GM12878 (cell line): ENCODE measurements at regions not wholly inside any gene's neighbourhood (a gene's known extent, or its start where the extent isn't known, plus 50 kb on each side); places are given as distances from the start of the nearest gene placed in this dataset.
A peak's percentile ranks its signal among the peaks of the same experiment; 100 is the strongest.

ENCODE experiments used
- ATAC-seq: fragments of 200-7000 bp; cut with Tn5 transposase; 3 replicates; pipeline ENCODE4 v1.9.1; 2020; ENCODE audit warnings: mild to moderate bottlenecking, moderate library complexity
- BruUV-seq: library from RNA; stranded (reverse); fragments of 400-500 nt; replicated peaks from 2 replicates; lab custom pipeline; 2021; lab: Mats Ljungman, UMichigan
- CTCF ChIA-PET: fragments of 300-600 bp; sonication (Branson Sonifier 250); formaldehyde crosslinking; extraction: SDS; loops from one replicate; lab custom pipeline; 2021; ENCODE audit warnings: inconsistent platforms; lab: Yijun Ruan, JAX
- POLR2A ChIA-PET: fragments of 350-600 bp; formaldehyde crosslinking; extraction: SDS; loops from one replicate; lab custom pipeline; 2021; ENCODE audit warnings: inconsistent platforms; lab: Charles Lee
- RAD21 ChIA-PET: fragments of 300-600 bp; sonication (Branson Sonifier 250); formaldehyde crosslinking; loops from one replicate; lab custom pipeline; 2023; ENCODE audit warnings: antibody characterized with exemption; ENCODE audit not compliant: unreplicated experiment; lab: Charles Lee
- SMC1A ChIA-PET: fragments of 300-600 bp; sonication (Branson Sonifier 250); formaldehyde crosslinking; loops from one replicate; lab custom pipeline; 2023; ENCODE audit not compliant: unreplicated experiment, uncharacterized antibody; lab: Charles Lee
- DNase-seq: peaks from one replicate; pipeline ENCODE4 v3.0.0-alpha.2; 2011; ENCODE audit warnings: low read depth, low spot score
- FAIRE-seq: peaks from 3 replicates; lab custom pipeline; 2011; peaks lifted over from hg19 to GRCh38; lab: Jason Lieb, UNC
- H2AFZ ChIP-seq: 2 replicates; pipeline ENCODE4 v1.6.0; 2011; ENCODE audit warnings: low read depth, low read length, control low read depth; ENCODE audit not compliant: control insufficient read depth
- H3K27ac ChIP-seq: 2 replicates; pipeline ENCODE4 v1.5.1; 2011; ENCODE audit warnings: control low read depth; ENCODE audit not compliant: control insufficient read depth, insufficient read depth
- H3K27me3 ChIP-seq, 2 experiments: replicated peaks in 1 of 2; 2 replicates each; pipeline versions ENCODE4 v1.6.0 to v1.6.1; 2011; ENCODE audit warnings: low read length in 1 of 2; ENCODE audit not compliant: control insufficient read depth in 2 of 2, insufficient read depth in 2 of 2
- H3K36me3 ChIP-seq, 2 experiments: 2 replicates each; pipeline ENCODE4 v1.5.1; 2011; ENCODE audit warnings: low read length in 1 of 2; ENCODE audit not compliant: control insufficient read depth in 2 of 2, insufficient read depth in 2 of 2
- H3K4me1 ChIP-seq: 2 replicates; pipeline ENCODE4 v1.6.1; 2011; ENCODE audit warnings: mild to moderate bottlenecking, low read length, moderate library complexity, mixed read lengths; ENCODE audit not compliant: control insufficient read depth, insufficient read depth
- H3K4me2 ChIP-seq: 2 replicates; pipeline ENCODE4 v1.6.0; 2011; ENCODE audit warnings: control low read depth; ENCODE audit not compliant: control insufficient read depth, insufficient read depth
- H3K4me3 ChIP-seq: fragments of 200-600 bp; sonication (generic); 2 replicates; pipeline ENCODE4 v1.5.1; 2016
- H3K79me2 ChIP-seq: 2 replicates; pipeline ENCODE4 v1.6.0; 2011; ENCODE audit warnings: low read length; ENCODE audit not compliant: control insufficient read depth, insufficient read depth
- H3K9ac ChIP-seq: 2 replicates; pipeline ENCODE4 v1.8.0; 2011; ENCODE audit warnings: low read length, control low read depth, mixed read lengths; ENCODE audit not compliant: control insufficient read depth, insufficient read depth
- H3K9me3 ChIP-seq: replicated peaks from 3 replicates; pipeline ENCODE4 v1.5.1; 2011; ENCODE audit warnings: mild to moderate bottlenecking, low read length; ENCODE audit not compliant: control insufficient read depth, insufficient read depth
- H4K20me1 ChIP-seq: 2 replicates; pipeline ENCODE4 v1.6.0; 2011; ENCODE audit not compliant: control insufficient read depth, insufficient read depth
- JUNB ChIP-seq: IDR thresholded peaks from 2 replicates; pipeline ENCODE4 v1.6.1; 2016; ENCODE audit warnings: antibody characterized with exemption, mild to moderate bottlenecking
- LARP7 ChIP-seq: fragments of 450-650 bp; IDR thresholded peaks from 2 replicates; pipeline ENCODE4 v1.6.1; 2017; ENCODE audit warnings: mild to moderate bottlenecking
- SIN3A ChIP-seq: IDR thresholded peaks from 2 replicates; pipeline ENCODE4 v1.6.1; 2012; ENCODE audit warnings: low read depth, low read length, improper control_type of control experiment
- SMAD5 ChIP-seq: IDR thresholded peaks from 2 replicates; pipeline ENCODE4 v1.6.1; 2016; ENCODE audit warnings: antibody characterized with exemption, low read depth
- SREBF1 ChIP-seq: IDR thresholded peaks from 2 replicates; pipeline ENCODE4 v1.6.1; 2012; ENCODE audit warnings: mild to moderate bottlenecking, low read length
- SUPT20H ChIP-seq: IDR thresholded peaks from 2 replicates; pipeline ENCODE4 v1.6.1; 2011; ENCODE audit warnings: low read depth, mild to moderate bottlenecking, low read length, moderate library complexity, borderline replicate concordance; ENCODE audit not compliant: control insufficient read depth
- USF1 ChIP-seq: IDR thresholded peaks from 2 replicates; pipeline ENCODE4 v1.6.1; 2011; ENCODE audit warnings: borderline replicate concordance, low read depth, mild to moderate bottlenecking, moderate library complexity, mixed read lengths, low read length; ENCODE audit not compliant: insufficient read depth; ENCODE audit errors: extremely low read length
- ZBTB4 ChIP-seq: fragments of 450-650 bp; formaldehyde crosslinking; IDR thresholded peaks from 2 replicates; pipeline ENCODE4 v1.4.0; 2022; ENCODE audit warnings: mild to moderate bottlenecking, moderate library complexity
- ZNF207 ChIP-seq: fragments of 450-650 bp; IDR thresholded peaks from 2 replicates; pipeline ENCODE4 v1.6.1; 2014; ENCODE audit warnings: antibody characterized with exemption, mild to moderate bottlenecking, borderline replicate concordance
- ZNF384 ChIP-seq: IDR thresholded peaks from 2 replicates; pipeline ENCODE4 v1.6.1; 2012; ENCODE audit warnings: low read depth, mild to moderate bottlenecking, low read length, improper control_type of control experiment, borderline replicate concordance
- WGBS: methylation state at CpG from one replicate; pipeline ENCODE4 v1.1.6; 2016; ENCODE audit warnings: low lambda C conversion rate; ENCODE audit not compliant: insufficient replicate concordance, insufficient coverage; ENCODE audit errors: missing lambda C conversion rate; 5-methylcytosine and 5-hydroxymethylcytosine counted together
- in situ Hi-C: fragments of 300-500 bp; cut with MboI; formaldehyde crosslinking; loops from 9 replicates; pipeline ENCODE4 v1.14.3; 2018; ENCODE audit warnings: mixed read lengths
- intact Hi-C: fragments of 100-400 bp; cut with micrococcal nuclease; formaldehyde crosslinking; loops from one replicate; pipeline ENCODE4 v1.14.2; 2022; ENCODE audit not compliant: unreplicated experiment

DNA sequence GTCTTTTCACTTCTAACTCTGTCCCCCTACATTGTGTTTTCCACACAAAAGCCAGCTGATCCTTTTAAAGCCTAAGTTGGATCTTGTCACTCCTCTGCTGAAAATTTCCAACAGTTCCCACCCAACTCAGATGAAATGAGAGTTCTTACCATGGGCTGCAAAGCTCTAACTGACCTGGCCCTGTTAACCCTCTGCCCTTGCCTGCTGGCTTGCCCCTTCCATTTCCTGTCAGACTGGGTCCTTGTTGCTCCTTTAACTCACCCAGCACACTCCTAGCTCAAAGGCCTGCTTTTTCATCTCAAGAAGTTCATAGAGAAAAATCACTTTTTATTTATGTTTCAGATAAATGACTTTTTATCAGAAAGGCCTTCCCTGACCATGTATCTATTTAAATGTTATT, 66.5 kb upstream of the HEY2 start:
- Histone ChIP-seq H3K27me3 (no peaks in the 10 kb centered on the region; a peak in 3 of 4 replicates), H3K79me2 (no peaks in the 10 kb centered on the region), H2AFZ (no peak overlapping the region), H3K27ac (no peak overlapping the region), H4K20me1 (no peaks in the 10 kb centered on the region), H3K4me3 (no peak overlapping the region), H3K9me3 (no peaks in the 10 kb centered on the region), H3K9ac (no peak overlapping the region), H3K4me2 (no peak overlapping the region), H3K36me3 (no peaks in the 10 kb centered on the region), H3K4me1 (no peaks in the 10 kb centered on the region)
- in situ Hi-C loops (no loop called here), intact Hi-C loops (no loop called here)
- no peak for FAIRE-seq
- no peak for ATAC-seq
- BruUV-seq: no TSS peak
- TF ChIP-seq SIN3A (no peak), ZNF207 (no peak), LARP7 (no peak)
- ChIA-PET POLR2A (no interaction called here), RAD21 (interaction anchor here (1.3 kb wide), 1 partner anchor 70 kb away, joined by 3 read pairs; no protein-coding TSS in a partner anchor), CTCF (interaction anchor here (0.6 kb wide), 1 partner anchor 1223 kb away, joined by 3 read pairs; no protein-coding TSS in a partner anchor), SMC1A (no interaction called here)
- DNase-seq: no peak

DNA sequence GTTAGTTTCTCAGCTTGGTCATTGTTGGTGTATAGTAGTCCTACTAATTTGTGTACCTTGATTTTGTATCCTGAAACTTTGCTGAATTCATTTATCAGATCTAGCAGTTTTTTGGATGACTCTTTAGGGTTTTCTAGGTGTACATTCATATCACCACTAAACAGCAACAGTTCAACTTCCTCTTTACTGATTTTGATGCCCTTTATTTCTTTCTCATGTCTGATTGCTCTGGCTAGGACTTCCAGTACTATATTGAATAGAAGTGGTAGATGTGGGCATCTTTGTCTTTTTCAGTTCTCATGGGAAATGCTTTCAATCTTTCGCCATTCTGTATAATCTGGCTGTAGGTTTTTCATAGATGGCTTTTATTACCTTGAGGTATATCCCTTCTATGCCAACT, 61.3 kb upstream of the HEY2 start:
- Histone ChIP-seq H3K4me3 (no peak overlapping the region), H3K9me3 (no peaks in the 10 kb centered on the region; the same call in 2 of the 3 replicates), H3K4me2 (no peak overlapping the region), H3K27ac (no peak overlapping the region), H3K36me3 (no peaks in the 10 kb centered on the region), H3K79me2 (no peaks in the 10 kb centered on the region), H3K27me3 (no peaks in the 10 kb centered on the region), H3K4me1 (no peaks in the 10 kb centered on the region), H3K9ac (no peak overlapping the region), H4K20me1 (no peaks in the 10 kb centered on the region), H2AFZ (no peak overlapping the region)
- POLR2A ChIA-PET: no interaction called here
- SMC1A ChIA-PET: no interaction called here
- in situ Hi-C loops: no loop called here
- FAIRE-seq (no peak), DNase-seq (no peak), ATAC-seq (no peak)
- TF ChIP-seq SMAD5 (no peak), SUPT20H (no peak), ZBTB4 (no peak), SIN3A (no peak), USF1 (no peak), JUNB (peak; percentile 13; the same call in 1 of the 2 replicates), ZNF384 (no peak), SREBF1 (no peak)
- WGBS: 0% methylated on average over 1 of the region's 1 CpG
- no TSS peak for BruUV-seq
- intact Hi-C loops: no loop called here
- CTCF ChIA-PET: no interaction called here
- RAD21 ChIA-PET: no interaction called here
